Stimulated activated CD8-positive, alpha-beta memory T cell treated with anti-CD3 and anti-CD28 coated beads, Interleukin-15, amount 100 ng/mL, for 4 hours (primary cell): ENCODE measurements at regions not wholly inside any gene's neighbourhood (a gene's known extent, or its start where the extent isn't known, plus 50 kb on each side); places are given as distances from the start of the nearest gene placed in this dataset.
"Not testable (repeated sequence)": the region's sequence is repeated elsewhere in the genome, so short reads cannot be mapped to it uniquely, and the experiment has no call there.

ENCODE experiments used
- DNase-seq, 2 donors: peaks; one replicate each; pipeline ENCODE4 v3.0.0-alpha.2; 2020; ENCODE audit warnings: low read depth in 2 of 2

- DNase-seq = no peak
These were observed 247.0 kb upstream of the NBEA start for GRCh38 chr13:34695063-34695462.

GRCh38 chr13:34696296-34696695 lies 245.8 kb upstream of the NBEA start:
- DNase-seq = no peak

GRCh38 chr13:34696741-34697140 lies 245.3 kb upstream of the NBEA start:
- DNase-seq = no peak

GRCh38 chr13:34698945-34699344 lies 243.1 kb upstream of the NBEA start:
- no peak for DNase-seq

GRCh38 chr13:34700155-34700554 lies 241.9 kb upstream of the NBEA start:
- no peak for DNase-seq

GRCh38 chr13:34701919-34702318 lies 240.2 kb upstream of the NBEA start:
- DNase-seq = no peak

- DNase-seq = no peak
These were observed 233.3 kb upstream of the NBEA start for GRCh38 chr13:34708566-34709313.

GRCh38 chr13:34719060-34719875 lies 222.8 kb upstream of the NBEA start:
- DNase-seq = no peak

- no peak for DNase-seq
These were observed 221.5 kb upstream of the NBEA start for GRCh38 chr13:34720618-34721017.

GRCh38 chr13:34721631-34722595 lies 220.2 kb upstream of the NBEA start:
- DNase-seq = no peak

- no peak for DNase-seq
These were observed 219.1 kb upstream of the NBEA start for GRCh38 chr13:34722922-34723321.

GRCh38 chr13:34730961-34731360 lies 211.1 kb upstream of the NBEA start:
- DNase-seq = no peak

- no peak for DNase-seq
These were observed 210.6 kb upstream of the NBEA start for GRCh38 chr13:34731486-34731885.

GRCh38 chr13:34733721-34734120 lies 208.3 kb upstream of the NBEA start:
- no peak for DNase-seq

GRCh38 chr13:34734932-34735331 lies 207.1 kb upstream of the NBEA start:
- no peak for DNase-seq

- no peak for DNase-seq
These were observed 203.6 kb upstream of the NBEA start for GRCh38 chr13:34738254-34738992.

- not testable (repeated sequence) for DNase-seq
These were observed 195.0 kb upstream of the NBEA start for GRCh38 chr13:34747056-34747455.

- no peak for DNase-seq
These were observed 194.6 kb upstream of the NBEA start for GRCh38 chr13:34747507-34747906.

- no peak for DNase-seq
These were observed 194.0 kb upstream of the NBEA start for GRCh38 chr13:34748073-34748472.

GRCh38 chr13:34748596-34748995 lies 193.5 kb upstream of the NBEA start:
- no peak for DNase-seq

- no peak for DNase-seq
These were observed 193.0 kb upstream of the NBEA start for GRCh38 chr13:34749046-34749445.
